Activated CD4-positive, CD25-positive, alpha-beta regulatory T cell treated with anti-CD3 and anti-CD28 coated beads, Interleukin-2, amount 50 U/mL, for 16 hours (primary cell): ENCODE measurements at regions not wholly inside any gene's neighbourhood (a gene's known extent, or its start where the extent isn't known, plus 50 kb on each side); places are given as distances from the start of the nearest gene placed in this dataset.

Source experiments
- DNase-seq: peaks from one replicate; pipeline ENCODE4 v3.0.0-alpha.2; 2020; ENCODE audit warnings: low read depth, low spot score

DNA sequence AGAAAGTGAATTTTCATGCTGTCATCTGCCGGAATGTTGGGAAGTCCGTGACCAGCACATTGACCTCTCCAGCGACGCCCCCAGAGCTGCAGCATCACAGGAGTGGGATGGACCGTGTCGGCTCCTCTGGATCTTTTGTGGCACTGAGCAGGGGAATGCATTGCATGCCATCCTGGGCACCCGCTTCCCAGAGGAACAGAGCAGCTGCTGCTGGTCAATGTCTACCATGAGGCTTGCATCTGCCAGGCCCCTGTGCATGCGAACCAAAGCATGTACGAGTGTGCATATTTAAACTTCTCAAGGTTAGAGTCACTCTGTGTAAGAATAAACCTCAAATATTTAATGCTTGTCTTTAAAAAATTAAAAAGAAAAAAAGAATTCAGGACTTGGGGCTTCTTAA is 414.8 kb downstream of the GADD45G start:
- DNase-seq = no peak

DNA sequence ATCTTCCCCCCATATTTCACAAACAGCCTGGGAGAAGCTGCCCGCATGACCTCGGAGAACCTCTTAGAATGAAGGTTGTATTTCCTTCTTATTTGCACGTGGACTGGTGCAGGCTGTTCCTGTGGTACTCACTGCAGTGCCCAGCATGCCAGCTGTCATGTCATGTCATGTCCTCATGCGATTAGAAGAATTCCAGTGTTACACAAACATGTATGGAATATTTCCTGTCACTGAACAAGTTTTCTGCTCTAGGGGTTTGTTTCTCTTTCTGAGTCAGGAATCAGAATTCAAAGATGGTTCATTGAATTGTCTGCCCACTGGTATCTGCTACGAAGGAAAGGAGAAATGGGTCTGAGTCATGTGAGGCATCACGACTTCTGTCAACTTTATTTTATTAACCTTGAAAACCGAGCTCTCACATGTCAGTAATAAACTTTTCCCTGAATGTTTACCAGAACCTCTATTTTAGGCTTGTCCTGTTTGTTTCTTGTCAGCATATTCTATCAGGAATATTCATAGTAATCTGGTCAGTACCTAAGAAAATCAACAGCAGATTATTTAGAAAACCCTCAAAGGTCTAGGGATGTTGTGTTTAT is 415.6 kb downstream of the GADD45G start:
- DNase-seq = no peak

DNA sequence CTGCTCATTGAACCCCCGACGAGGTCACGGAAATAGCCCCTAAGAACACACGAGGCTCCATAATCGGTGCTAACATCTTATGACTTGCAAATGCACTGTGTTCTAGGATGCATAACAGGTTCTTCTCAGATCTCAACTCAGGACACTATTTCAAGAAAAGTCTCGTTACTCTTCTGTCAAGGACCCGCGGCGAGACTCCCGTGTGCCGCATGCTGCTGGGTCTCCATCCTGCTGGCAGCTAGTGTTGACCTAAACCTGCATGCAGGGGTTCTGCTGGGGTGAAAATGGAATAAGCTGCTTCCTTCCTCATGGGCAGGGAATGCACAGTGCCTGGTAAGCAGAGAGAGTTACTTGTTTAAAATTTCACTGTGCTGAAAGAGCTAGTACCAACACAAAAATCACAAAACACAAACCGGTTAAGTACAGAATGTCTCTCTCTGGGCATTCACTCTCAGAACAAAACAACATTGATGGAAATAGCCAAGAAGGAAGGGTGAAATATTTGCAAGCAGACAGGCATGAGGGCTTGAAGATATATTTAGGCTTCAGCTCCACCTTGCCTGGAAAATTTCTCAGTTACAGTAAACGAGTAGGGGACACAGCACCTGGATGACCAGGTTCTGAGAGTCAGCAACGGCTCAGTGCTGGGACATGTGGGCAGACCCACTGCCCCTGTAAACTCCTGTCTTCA is 416.5 kb downstream of the GADD45G start:
- no peak for DNase-seq

DNA sequence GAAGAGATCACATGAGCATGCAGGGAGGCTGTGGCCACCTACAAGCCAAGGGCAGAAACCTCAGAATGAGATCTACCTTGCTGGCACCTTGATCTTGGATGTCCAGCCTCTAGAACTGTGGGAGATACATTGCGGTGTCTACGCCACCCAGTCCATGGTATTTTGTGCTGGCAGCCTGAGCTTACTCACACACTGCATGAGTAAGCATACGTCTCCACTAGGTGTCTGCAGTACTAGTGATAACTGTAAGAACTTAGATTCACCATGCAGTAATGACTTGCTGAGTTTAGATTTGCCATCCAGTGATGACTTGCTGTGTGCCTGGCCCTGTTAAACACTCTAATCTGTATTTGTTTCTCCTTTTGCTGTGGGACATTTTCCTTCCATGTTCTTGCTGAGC is 417.7 kb downstream of the GADD45G start:
- no peak for DNase-seq

DNA sequence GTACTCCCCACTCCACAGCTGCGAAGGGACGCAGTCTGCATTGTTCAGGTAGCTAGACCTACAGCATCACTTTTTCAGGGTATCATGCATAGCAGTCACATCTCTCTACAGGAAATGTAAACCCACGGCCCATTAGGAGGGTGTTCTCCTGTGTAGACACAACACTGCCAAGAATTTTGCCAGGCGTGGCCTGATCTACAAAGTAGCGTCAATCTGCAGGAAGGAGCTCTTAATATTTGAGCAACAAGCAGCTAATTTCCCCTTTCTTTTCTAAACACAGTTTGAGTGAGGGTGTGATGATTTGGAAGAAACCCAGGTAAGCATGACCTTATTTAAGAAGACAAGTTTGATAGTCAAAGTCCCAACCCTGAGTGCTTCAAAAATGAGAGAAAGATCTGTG is 419.0 kb downstream of the GADD45G start:
- no peak for DNase-seq

DNA sequence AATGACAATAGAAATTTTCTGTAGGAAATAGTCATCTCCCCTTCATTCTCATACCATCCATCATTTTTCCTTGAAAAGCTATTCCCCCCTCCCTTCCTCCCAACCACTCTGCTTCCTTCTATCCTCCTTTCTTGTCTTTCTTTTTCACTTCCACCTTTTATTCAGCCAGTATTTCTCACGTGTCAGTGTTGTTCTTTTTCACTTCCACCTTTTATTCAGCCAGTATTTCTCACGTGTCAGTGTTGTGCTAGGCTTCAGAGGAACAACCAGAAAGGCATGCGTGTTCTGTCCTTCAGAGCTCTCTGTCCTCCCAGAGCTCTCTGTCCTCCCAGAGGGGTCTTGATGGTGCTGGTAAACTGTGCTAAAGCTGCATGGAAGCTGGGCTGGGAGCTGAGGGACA is 419.6 kb downstream of the GADD45G start:
- DNase-seq = no peak

DNA sequence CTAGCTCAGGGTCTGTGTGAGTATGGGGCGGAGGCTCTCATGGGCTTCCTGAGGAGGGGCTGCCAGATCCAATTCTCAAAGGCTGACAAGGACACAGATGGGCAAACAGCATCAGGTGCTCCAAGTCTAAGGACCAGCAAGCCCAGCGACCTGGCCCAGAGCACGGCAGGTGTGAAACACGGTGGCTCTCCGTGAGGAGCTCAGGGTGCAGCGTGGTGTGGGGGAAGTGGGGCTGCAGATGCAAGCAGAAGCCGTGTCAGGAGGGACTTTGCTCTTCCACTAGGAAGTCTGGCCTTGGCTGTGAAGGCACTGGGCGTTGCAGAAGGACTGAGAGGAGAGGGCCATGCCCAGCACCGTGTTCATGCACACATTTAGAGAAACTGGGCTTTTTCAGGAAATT is 420.0 kb downstream of the GADD45G start:
- no peak for DNase-seq

DNA sequence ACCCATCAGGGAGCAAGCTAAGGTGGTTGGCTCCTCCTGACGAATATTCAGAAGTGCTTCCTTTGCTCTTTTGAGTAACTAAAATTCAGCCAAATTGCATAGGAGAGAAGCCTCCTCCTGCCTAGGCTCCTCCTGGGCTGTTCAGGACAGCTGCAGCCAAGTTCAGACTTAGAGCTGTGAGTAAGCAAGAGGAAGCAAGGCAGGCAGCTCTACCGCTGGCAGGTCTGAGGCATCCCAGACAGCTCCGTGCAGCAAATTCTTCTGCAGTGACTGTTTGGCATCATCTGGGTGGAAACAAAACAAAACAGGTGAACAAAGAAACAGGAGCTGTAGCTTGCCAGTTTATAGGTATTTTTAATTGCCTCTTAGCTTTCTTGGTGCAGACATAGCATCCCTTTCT is 421.0 kb downstream of the GADD45G start:
- no peak for DNase-seq

DNA sequence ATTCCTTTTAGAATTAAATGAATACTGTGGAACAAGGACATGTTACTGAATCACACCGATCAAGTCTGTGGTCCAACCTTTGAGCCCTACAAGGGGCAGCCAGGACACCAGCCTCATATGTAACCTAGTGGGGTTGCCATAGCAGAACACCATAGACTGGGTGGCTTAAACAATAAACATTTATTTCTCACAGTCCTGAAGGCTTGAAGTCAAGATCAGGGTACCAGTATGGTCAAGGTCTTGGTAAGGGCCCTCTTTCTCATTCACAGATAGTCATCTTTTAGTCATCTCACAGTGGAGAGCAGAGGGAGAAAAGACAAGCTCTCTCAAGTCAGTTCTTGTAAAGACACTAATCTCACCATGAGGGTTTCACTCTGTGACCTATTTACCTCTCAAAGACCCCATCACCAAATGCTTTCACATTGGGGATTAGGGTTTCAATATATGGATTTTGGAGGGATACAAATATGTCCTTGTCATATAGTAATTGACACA is 422.5 kb downstream of the GADD45G start:
- DNase-seq = no peak

DNA sequence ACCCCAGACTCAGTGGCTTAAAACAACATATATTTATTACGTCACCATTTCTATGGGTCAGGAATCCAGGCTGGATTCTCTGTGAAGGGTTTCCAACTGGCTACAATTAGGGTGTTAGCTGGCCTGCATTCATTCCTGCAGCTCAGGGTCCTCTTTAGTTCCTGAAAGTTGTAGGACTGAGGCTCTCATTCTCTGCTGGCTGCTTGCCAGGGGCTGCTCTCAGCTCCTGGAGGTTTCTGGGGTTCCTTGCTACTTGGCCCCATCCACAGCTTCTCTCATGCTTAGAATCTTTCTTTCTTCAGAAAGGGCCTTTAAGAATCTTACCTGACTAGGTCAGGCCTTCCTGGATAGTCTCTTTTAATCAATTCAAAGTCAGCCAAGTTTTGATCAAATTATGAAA is 424.6 kb downstream of the GADD45G start:
- no peak for DNase-seq

DNA sequence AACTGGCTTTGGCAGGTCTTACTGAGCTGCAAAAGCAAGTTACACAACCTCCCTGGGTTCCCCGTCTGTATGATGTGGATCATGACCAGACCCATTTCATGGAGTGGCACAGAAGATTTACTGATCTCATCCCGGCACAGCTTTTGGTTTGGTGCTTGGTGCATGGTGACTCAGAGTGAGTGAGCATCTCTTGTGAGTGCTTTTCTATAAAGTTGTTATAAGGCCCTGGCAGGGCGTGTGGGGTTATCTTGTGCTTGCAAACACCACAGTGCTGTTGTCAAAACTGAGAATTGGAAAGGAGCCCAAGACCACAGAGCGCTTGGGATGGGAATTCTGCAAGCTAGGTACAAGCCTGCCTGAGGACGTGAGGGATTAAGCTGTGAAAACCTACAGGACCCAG is 425.2 kb downstream of the GADD45G start:
- no peak for DNase-seq

DNA sequence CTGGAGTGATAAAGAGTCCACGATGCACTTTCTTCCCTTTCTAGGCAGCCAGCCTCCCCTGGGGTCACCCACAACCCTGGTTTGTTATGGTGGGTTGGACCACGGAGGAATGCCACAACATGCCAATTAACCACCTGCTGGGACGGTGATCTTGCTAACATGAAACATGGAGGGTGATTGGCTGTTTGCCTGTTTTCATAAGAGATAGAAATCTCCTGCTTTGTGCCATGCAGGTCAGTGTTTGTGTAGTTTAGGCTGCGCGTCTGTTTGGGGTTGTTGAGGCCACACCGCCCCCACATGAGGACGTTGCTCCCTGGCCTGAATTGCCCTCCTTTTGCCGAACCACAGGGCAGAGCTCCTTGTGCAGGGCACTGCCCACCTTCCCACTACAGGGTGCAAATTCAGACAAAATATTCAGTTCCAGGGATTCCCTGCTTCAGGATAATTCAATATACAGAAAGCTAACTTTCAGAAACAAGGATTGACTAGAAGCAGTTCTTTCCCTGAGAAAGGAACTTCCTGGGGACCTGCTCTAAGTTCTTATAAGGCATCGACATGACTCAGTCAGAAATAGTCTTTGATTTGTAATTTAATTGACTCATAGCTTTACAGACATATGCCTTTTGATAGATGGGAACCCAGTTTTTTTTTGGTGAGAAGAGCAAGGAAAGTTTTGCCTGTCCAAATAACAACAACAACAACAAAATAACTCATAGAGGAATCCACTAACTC is 427.6 kb downstream of the GADD45G start:
- DNase-seq = no peak

DNA sequence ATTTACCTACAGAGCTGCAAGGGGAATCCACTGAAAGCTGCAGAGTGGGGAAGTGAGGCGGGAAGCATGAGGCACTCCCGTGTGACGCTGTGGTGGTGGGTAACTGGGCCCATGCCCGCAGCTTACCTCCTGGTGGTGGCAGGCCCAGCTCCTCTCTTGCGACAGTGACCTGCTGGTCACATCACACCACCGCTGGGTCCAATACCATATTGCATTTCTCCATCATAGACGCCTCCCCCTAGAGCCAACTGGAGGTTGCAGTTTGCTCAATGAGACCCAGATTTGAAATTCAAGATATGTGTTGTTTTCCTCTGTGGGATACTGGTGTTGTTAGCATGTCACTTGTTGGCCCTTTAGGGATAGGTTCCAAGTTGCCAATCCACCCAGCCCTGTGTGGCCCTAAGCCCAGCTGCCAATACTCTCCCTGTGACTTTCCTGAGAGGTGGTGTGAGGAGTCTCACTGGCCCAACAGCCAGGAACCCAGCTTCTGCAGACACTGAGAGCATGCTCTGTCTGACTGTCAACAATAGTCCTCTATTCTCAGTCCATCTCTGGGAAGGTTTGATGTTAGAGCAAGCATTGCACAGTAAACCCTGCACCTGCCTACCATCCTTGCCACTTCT is 428.3 kb downstream of the GADD45G start:
- no peak for DNase-seq

DNA sequence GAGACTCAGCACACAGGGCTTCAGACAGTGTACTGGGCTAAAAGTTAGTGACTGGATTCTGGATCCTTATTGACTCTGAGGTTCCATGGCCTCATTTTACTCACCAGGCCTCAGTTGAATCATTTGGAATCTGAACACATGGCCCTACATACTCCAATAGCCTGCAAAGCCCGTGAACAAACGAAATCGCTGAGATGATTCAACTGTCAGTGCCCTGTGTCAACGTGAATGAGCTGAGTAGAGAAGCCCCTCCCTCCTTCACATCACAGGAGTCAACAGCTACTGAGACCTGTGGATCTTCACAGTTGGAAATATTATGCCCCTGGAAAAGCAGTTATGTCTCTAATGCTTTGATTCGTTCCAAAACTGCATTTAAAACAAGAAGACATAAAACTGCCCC is 429.3 kb downstream of the GADD45G start:
- DNase-seq = no peak

DNA sequence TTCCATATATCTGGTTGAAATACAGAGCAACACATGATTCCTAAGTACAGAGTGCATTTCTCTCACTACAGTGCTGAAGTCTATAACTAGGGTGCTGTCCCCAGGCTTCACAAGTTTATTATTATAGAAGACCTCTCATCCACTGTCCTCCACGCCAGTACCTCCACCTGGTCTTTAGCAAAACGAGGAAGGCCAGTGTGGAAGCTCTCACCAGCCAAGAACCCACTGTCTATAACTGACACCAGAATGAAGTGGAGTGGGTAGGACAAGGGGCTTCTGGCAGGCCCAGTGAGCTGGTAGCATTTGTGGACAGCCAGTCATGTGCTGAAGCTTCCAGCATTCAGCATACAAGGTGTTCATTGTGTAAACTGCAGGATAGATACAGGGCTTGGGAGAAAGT is 430.7 kb downstream of the GADD45G start:
- no peak for DNase-seq

DNA sequence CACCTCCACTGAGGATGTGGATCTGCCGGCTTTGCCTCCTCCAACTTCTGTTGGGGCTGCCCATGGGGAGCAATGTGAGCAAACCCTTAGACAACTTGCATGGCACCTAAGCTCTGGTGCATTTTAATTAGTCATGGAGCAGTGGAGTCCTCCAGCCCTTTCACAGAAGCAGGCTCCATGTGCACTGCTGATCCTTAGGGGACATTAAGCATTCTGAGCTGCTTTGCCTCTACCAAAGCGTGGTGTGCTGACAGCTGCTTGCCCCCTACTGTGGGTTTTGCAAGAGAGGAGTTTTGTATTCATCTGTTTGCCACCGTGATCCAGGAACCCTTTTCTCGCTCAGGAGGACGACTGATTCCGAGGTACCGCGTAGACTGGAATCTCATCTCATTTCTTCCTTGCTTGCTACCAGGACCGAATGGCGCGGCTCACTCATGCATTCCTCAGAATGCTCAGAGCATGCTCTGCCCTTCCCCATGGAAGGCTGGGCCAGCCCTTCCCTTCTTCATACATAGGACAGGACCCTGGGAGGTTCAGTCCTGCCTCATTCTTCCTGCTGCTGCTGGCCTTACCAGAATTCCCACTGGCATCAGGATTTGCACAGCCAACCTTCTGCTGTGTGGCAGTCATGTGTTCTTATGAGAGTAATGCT is 432.5 kb downstream of the GADD45G start:
- DNase-seq = no peak

DNA sequence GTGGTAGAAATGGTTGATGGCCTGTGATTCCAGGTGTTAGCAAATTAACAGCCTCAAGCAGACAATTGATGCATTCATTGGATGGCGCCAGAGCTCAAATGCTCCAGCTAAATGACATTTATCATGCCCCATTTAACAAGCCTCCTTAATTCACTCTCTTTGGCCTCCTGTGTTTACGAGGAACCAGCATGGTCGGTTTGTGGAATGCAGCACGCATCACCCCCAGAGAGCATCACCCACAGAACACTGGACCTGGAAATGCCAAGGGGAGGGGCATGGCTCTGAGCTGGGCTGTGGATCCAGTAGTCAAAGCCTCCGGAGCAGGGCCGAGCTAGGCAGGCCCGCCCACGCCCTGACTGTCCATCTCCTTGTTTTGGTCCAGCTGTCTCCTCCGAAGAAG is 434.0 kb downstream of the GADD45G start:
- DNase-seq = no peak

DNA sequence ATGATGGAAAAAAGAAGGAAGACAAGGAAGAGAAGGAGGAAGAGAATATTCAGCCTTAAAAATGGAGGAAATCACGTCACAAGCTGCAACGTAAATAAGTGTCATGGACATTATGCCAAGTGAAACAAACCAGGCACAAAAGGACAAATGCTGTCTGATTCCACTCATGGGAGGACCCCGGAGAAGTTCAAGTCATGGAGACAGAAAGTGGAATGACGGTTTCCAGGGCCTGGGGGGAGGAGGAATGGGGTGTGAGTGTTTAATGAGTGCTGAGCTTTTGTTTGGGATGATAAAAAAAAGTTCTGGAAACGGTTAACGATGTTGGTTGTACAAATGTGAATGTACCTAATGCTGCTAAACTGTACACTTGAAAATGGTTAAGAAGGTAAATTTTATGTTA is 439.5 kb downstream of the GADD45G start:
- DNase-seq = no peak

DNA sequence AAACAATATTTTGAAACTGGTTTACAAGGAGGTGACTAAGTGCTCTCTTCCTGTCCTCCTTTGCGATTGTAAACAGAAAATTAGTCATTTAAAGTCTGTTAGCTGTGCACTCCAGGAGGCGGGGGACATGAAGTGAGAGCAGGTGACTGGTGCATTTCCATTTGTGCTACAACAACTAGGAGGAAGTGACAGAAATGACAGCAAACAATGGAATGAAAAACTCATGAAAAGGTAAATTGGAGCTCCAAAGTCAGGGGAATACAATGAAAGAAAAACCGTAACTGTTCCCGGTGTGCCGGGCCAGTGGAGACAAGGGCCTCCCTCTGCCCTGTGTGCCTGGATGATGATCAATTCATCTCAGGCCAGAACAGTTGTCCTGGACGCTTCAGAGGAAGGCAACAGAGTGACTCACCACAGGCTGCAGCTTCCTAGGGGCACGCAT is 439.9 kb downstream of the GADD45G start:
- DNase-seq = no peak

DNA sequence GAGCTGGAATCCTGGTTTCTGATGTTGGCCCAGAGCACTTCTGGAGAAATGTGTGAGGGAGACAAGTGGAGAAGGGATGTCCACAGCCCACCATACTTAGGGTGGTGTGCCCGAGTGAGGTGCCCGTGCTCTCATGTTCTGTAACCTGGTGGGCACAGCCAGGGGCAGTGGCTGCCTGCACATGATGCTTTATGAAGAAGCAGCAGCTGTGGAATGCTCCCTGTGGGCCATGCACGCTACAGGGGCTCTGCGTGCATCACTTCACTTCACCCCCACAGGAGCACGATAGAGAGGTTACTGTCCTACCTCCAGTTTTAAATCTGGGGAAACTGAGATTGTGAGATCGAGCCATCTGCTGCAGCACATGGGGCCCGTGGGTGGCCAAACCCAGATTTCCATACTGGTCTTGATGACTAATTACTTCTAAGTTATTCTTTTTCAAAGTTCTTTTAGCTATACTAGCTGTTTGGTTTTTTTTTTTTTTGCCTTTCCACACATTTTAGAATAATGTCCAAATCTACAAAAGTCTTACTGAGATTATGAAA is 441.6 kb downstream of the GADD45G start:
- no peak for DNase-seq

DNA sequence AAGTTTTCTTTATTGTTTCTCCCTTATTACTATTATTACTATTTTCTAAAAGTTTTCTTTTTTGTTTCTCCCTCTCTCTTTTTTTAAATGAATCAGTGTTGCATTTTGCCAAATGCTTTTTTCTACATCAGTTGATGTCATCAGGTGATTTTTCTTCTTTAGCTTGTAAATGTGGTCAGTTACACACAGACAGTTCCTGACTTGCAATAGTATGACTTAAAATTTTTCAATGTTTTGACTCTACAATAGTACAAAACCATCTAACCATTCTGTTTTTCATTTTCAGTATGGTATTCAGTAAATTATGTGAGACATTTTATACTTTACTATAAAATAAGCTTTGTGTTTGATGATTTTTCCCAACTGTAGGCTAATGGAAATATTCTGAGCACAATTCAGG is 443.0 kb downstream of the GADD45G start:
- no peak for DNase-seq

DNA sequence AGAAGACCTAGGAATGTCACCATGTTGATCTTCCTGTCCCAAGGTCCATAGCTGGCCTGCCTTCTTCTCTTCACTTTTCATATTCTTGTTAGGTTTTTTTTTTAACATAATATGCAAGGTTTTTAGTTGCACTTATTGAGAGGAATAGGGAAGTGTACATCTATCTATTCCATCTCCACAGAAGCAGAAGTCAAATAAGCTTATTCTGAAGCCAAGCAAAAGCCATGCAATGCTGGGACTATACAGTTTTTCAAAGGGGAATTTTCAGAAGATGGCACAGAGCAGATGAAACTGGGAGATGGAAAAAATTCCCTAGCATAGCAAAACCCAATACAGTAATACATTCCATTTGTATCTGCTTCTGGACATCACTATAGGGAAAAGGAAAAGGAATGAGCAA is 447.6 kb downstream of the GADD45G start:
- DNase-seq = no peak
